ENCODE measurements at regions not wholly inside any gene's neighbourhood (a gene's known extent, or its start where the extent isn't known, plus 50 kb on each side); places are given as distances from the start of the nearest gene placed in this dataset.

GRCh38 chr6:12654107-12654506, 62.5 kb upstream of the PHACTR1 start:
- H3K56ac ChIP-seq (ENCODE audit: insufficient read length, low read depth, low read length): no peak overlapping the region
- H3K18ac ChIP-seq (ENCODE audit: insufficient read length, low read depth, low read length): no peak overlapping the region
- H4K20me1 ChIP-seq (ENCODE audit: control insufficient read depth, insufficient read depth, insufficient read length): no peaks in the 10 kb centered on the region
- no peak for DNase-seq
- no peak overlapping the region for H4K5ac ChIP-seq (ENCODE audit: insufficient read length, low read depth, low read length)
- no peak overlapping the region for H2AK5ac ChIP-seq (ENCODE audit: insufficient read length, low read length)
- H3K36me3 Mint-ChIP-seq (ENCODE audit: insufficient read depth in 1 of 3, low read depth in 3 of 3): peaks cover 0 to 5% (median 2%) of the 10 kb centered on the region in 3 experiments; a peak in 2 of 7 replicates
- H3K27me3 Mint-ChIP-seq (ENCODE audit: low read depth): peaks cover 15% of the 10 kb centered on the region
- H3K4me1 Mint-ChIP-seq: peaks cover 7 to 8% of the 10 kb centered on the region in 2 experiments
- H4K8ac ChIP-seq (replicated peaks; ENCODE audit: insufficient read length, low read depth, low read length): no peak overlapping the region
- no peaks in the 10 kb centered on the region for H3K9me3 ChIP-seq (ENCODE audit: control insufficient read depth, low read depth, low read length)
- no peak overlapping the region for H3K27ac ChIP-seq (ENCODE audit: insufficient read length, low read depth, low read length)
- no peak overlapping the region for H3K23ac ChIP-seq (ENCODE audit: insufficient read length, low read depth, low read length)
- TF ChIP-seq, protein P1, sequence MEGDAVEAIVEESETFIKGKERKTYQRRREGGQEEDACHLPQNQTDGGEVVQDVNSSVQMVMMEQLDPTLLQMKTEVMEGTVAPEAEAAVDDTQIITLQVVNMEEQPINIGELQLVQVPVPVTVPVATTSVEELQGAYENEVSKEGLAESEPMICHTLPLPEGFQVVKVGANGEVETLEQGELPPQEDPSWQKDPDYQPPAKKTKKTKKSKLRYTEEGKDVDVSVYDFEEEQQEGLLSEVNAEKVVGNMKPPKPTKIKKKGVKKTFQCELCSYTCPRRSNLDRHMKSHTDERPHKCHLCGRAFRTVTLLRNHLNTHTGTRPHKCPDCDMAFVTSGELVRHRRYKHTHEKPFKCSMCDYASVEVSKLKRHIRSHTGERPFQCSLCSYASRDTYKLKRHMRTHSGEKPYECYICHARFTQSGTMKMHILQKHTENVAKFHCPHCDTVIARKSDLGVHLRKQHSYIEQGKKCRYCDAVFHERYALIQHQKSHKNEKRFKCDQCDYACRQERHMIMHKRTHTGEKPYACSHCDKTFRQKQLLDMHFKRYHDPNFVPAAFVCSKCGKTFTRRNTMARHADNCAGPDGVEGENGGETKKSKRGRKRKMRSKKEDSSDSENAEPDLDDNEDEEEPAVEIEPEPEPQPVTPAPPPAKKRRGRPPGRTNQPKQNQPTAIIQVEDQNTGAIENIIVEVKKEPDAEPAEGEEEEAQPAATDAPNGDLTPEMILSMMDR (conservative IDR thresholded peaks at IDR 0.05): no peak
- no peak overlapping the region for H2BK20ac ChIP-seq (ENCODE audit: low read depth, low read length, poor library complexity, severe bottlenecking)
- no peak overlapping the region for H2BK15ac ChIP-seq (ENCODE audit: low read depth, low read length)
- H3T11ph ChIP-seq (ENCODE audit: low read length): no peak overlapping the region
- H3K27ac Mint-ChIP-seq: no peak overlapping the region
- no peak overlapping the region for H3K14ac ChIP-seq (ENCODE audit: insufficient read depth, low read length)
- H3K4me3 Mint-ChIP-seq: no peak overlapping the region
- WGBS (ENCODE audit: extremely low coverage, insufficient read length, low lambda C conversion rate): 100% methylated on average over 2 of the region's 3 CpGs
- H3K27me3 ChIP-seq (ENCODE audit: insufficient read depth, low read length): no peaks in the 10 kb centered on the region
- H3K4me2 ChIP-seq (ENCODE audit: insufficient read depth, insufficient read length, low read length): no peak overlapping the region
- no peak overlapping the region for H2BK12ac ChIP-seq (ENCODE audit: insufficient read length, low read depth, low read length)
- no peak overlapping the region for H2BK120ac ChIP-seq (ENCODE audit: low read depth, low read length, poor library complexity, severe bottlenecking)
- no peaks in the 10 kb centered on the region for H3K4me1 ChIP-seq (ENCODE audit: insufficient read depth, low read length)
- no peak overlapping the region for H3K4ac ChIP-seq (ENCODE audit: low read depth, low read length)
- peaks cover 3 to 7% of the 10 kb centered on the region in 2 experiments; a peak in 4 of 5 replicates for H3K9me3 Mint-ChIP-seq
- no peak overlapping the region for H2AFZ ChIP-seq (ENCODE audit: low read length)
- H3K79me1 ChIP-seq (ENCODE audit: insufficient read depth, low read depth, low read length, poor library complexity, severe bottlenecking): no peaks in the 10 kb centered on the region
- H4K91ac ChIP-seq (ENCODE audit: insufficient read length, low read depth, low read length): no peak overlapping the region
- no peaks in the 10 kb centered on the region for H3K79me2 ChIP-seq (ENCODE audit: insufficient read depth, low read length)
- H2BK5ac ChIP-seq (ENCODE audit: insufficient read length, low read length): no peak overlapping the region
- no peak overlapping the region for H3K9ac ChIP-seq (ENCODE audit: extremely low read depth, insufficient read length, low read length)
- H3K23me2 ChIP-seq (ENCODE audit: insufficient read length, low read depth, low read length, poor library complexity, severe bottlenecking): no peaks in the 10 kb centered on the region

Measured in H9 (cell line).